ENCODE measurements at regions not wholly inside any gene's neighbourhood (a gene's known extent, or its start where the extent isn't known, plus 50 kb on each side); places are given as distances from the start of the nearest gene placed in this dataset.

GRCh38 chr13:107452833-107453232, 762.5 kb downstream of the LIG4 start:
- no peak for DNase-seq

- DNase-seq: no peak
Observed at GRCh38 chr13:107450931-107451330, 764.4 kb downstream of the LIG4 start.

GRCh38 chr13:107450431-107450830, 764.9 kb downstream of the LIG4 start:
- DNase-seq: no peak

- no peak for DNase-seq
Observed at GRCh38 chr13:107447591-107447990, 767.7 kb downstream of the LIG4 start.

GRCh38 chr13:107441279-107441678, 774.1 kb downstream of the LIG4 start:
- DNase-seq: no peak

GRCh38 chr13:107438251-107438650, 777.1 kb downstream of the LIG4 start:
- no peak for DNase-seq

- DNase-seq: no peak
Observed at GRCh38 chr13:107434347-107434746, 781.0 kb downstream of the LIG4 start.

- DNase-seq: no peak
Observed at GRCh38 chr13:107427536-107427935, 787.8 kb downstream of the LIG4 start.

GRCh38 chr13:107422421-107422820, 792.9 kb downstream of the LIG4 start:
- DNase-seq: no peak

- no peak for DNase-seq
Observed at GRCh38 chr13:107421951-107422350, 793.4 kb downstream of the LIG4 start.

GRCh38 chr13:107421028-107421427, 794.3 kb downstream of the LIG4 start:
- no peak for DNase-seq

GRCh38 chr13:107413005-107413404, 802.3 kb downstream of the LIG4 start:
- no peak for DNase-seq

GRCh38 chr13:107407074-107407473, 808.3 kb downstream of the LIG4 start:
- DNase-seq: no peak

- no peak for DNase-seq
Observed at GRCh38 chr13:107395927-107396662, 819.2 kb downstream of the LIG4 start.

- no peak for DNase-seq
Observed at GRCh38 chr13:107392205-107392604, 823.1 kb downstream of the LIG4 start.

- DNase-seq: no peak
Observed at GRCh38 chr13:107387525-107387924, 819.6 kb upstream of the ARGLU1 start.

- DNase-seq: no peak
Observed at GRCh38 chr13:107379407-107380155, 811.6 kb upstream of the ARGLU1 start.

GRCh38 chr13:107376341-107377125, 808.6 kb upstream of the ARGLU1 start:
- DNase-seq: no peak

- no peak for DNase-seq
Observed at GRCh38 chr13:107375701-107376340, 807.9 kb upstream of the ARGLU1 start.

- no peak for DNase-seq
Observed at GRCh38 chr13:107374038-107374437, 806.1 kb upstream of the ARGLU1 start.

- no peak for DNase-seq
Observed at GRCh38 chr13:107373551-107373950, 805.6 kb upstream of the ARGLU1 start.

GRCh38 chr13:107370015-107370785, 802.3 kb upstream of the ARGLU1 start:
- no peak for DNase-seq

Measured in activated naive CD4-positive, alpha-beta T cell (primary cell).